ENCODE measurements at regions not wholly inside any gene's neighbourhood (a gene's known extent, or its start where the extent isn't known, plus 50 kb on each side); places are given as distances from the start of the nearest gene placed in this dataset.

- TF ChIP-seq, protein P1, sequence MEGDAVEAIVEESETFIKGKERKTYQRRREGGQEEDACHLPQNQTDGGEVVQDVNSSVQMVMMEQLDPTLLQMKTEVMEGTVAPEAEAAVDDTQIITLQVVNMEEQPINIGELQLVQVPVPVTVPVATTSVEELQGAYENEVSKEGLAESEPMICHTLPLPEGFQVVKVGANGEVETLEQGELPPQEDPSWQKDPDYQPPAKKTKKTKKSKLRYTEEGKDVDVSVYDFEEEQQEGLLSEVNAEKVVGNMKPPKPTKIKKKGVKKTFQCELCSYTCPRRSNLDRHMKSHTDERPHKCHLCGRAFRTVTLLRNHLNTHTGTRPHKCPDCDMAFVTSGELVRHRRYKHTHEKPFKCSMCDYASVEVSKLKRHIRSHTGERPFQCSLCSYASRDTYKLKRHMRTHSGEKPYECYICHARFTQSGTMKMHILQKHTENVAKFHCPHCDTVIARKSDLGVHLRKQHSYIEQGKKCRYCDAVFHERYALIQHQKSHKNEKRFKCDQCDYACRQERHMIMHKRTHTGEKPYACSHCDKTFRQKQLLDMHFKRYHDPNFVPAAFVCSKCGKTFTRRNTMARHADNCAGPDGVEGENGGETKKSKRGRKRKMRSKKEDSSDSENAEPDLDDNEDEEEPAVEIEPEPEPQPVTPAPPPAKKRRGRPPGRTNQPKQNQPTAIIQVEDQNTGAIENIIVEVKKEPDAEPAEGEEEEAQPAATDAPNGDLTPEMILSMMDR (IDR thresholded peaks at IDR 0.05): no peak
- TF ChIP-seq POLR2A (IDR thresholded peaks at IDR 0.05): no peak
These were observed 562.3 kb upstream of the BTBD3 start for GRCh38 chr20:11355345-11355744.

Data from uterus (tissue), 2 donors.